K562 (cell line): ENCODE measurements at regions not wholly inside any gene's neighbourhood (a gene's known extent, or its start where the extent isn't known, plus 50 kb on each side); places are given as distances from the start of the nearest gene placed in this dataset.
"Not testable (repeated sequence)": the region's sequence is repeated elsewhere in the genome, so short reads cannot be mapped to it uniquely, and the experiment has no call there.

Experiments
- CBFB ChIP-seq: sonication (generic); formaldehyde crosslinking; IDR thresholded peaks from 2 replicates; pipeline ENCODE4 v1.4.0; 2020; ENCODE audit warnings: mild to moderate bottlenecking, missing genetic modification reagents
- KDM1A ChIP-seq, 2 experiments: fragments of 450-650 bp; IDR thresholded peaks; 2 replicates each; pipeline ENCODE4 v1.6.1; 2016; ENCODE audit warnings: mild to moderate bottlenecking in 2 of 2
- NRF1 ChIP-seq, 2 experiments: fragments of 450-650 bp; IDR thresholded peaks in 1 of 2; conservative IDR thresholded peaks in 1 of 2; 2 replicates each; pipeline ENCODE4 v1.6.1; 2014; ENCODE audit warnings: mild to moderate bottlenecking in 2 of 2
- TARDBP ChIP-seq: fragments of 450-650 bp; IDR thresholded peaks from 2 replicates; pipeline ENCODE4 v1.6.1; 2016
- ZFX ChIP-seq: sonication (generic); formaldehyde crosslinking; IDR thresholded peaks from 2 replicates; pipeline ENCODE4 v1.8.0; 2022; ENCODE audit warnings: mild to moderate bottlenecking, missing genetic modification reagents, moderate library complexity

DNA sequence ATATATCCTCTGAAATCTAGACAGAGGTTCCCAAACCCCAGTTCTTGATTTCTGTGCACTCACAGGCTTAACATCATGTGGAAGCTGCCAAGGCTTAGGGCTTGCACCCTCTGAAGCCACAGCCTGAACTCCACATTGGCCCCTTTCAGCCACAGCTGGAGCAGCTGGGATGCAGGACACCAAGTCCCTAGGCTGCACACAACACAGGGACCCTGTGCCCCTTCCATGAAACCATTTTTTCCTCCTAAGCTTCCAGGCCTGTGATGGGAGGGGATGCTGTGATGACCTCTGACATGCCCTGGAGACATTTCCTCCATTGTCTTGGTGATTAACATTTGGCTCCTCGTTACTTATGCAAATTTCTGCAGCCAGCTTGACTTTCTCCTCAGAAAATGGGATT is 127.8 kb downstream of the SUCLA2 start:
- TF ChIP-seq KDM1A (IDR thresholded peaks at IDR 0.05); CBFB (CRISPR knock-in tag); ZFX (CRISPR knock-in tag); TARDBP; NRF1 (conservative IDR thresholded peaks at IDR 0.05 in 1 of 2, IDR thresholded peaks at IDR 0.05 in 1 of 2): not testable (repeated sequence)
